Neutrophil (primary cell): ENCODE measurements at regions not wholly inside any gene's neighbourhood (a gene's known extent, or its start where the extent isn't known, plus 50 kb on each side); places are given as distances from the start of the nearest gene placed in this dataset.
"Not testable (repeated sequence)": the region's sequence is repeated elsewhere in the genome, so short reads cannot be mapped to it uniquely, and the experiment has no call there.

Experiments used
- H3K27ac ChIP-seq: fragments of 200-600 bp; sonication (generic); 2 replicates; pipeline ENCODE4 v1.5.1; 2016; ENCODE audit warnings: mild to moderate bottlenecking, moderate library complexity
- H3K27me3 ChIP-seq: fragments of 200-600 bp; sonication (generic); 2 replicates; pipeline ENCODE4 v1.6.0; 2016; ENCODE audit warnings: mild to moderate bottlenecking
- H3K36me3 ChIP-seq: fragments of 200-600 bp; sonication (generic); 2 replicates; pipeline ENCODE4 v1.5.1; 2017
- H3K4me1 ChIP-seq, 2 experiments: fragments of 200-600 bp in 1 of 2; sonication (generic) in 1 of 2; 1 replicate in 1 of 2; 2 replicates in 1 of 2; pipeline versions ENCODE4 v1.5.1 to v1.6.1; 2013 to 2016; ENCODE audit warnings: low read depth in 1 of 2, low read length in 1 of 2, mild to moderate bottlenecking in 1 of 2, moderate library complexity in 1 of 2; ENCODE audit not compliant: control insufficient read depth in 1 of 2, insufficient read depth in 1 of 2
- H3K4me3 ChIP-seq, 2 experiments: fragments of 200-600 bp in 1 of 2; sonication (generic) in 1 of 2; 1 replicate in 1 of 2; 2 replicates in 1 of 2; pipeline ENCODE4 v1.5.1; 2013 to 2016; ENCODE audit warnings: low read depth in 1 of 2, low read length in 1 of 2, mild to moderate bottlenecking in 1 of 2, moderate library complexity in 1 of 2
- H3K9me3 ChIP-seq: fragments of 200-600 bp; sonication (generic); 2 replicates; pipeline ENCODE4 v1.5.1; 2016
- CTCF ChIP-seq: fragments of 200-600 bp; sonication (generic); IDR thresholded peaks from 2 replicates; pipeline ENCODE4 v1.5.1; 2016; ENCODE audit warnings: antibody characterized with exemption

DNA sequence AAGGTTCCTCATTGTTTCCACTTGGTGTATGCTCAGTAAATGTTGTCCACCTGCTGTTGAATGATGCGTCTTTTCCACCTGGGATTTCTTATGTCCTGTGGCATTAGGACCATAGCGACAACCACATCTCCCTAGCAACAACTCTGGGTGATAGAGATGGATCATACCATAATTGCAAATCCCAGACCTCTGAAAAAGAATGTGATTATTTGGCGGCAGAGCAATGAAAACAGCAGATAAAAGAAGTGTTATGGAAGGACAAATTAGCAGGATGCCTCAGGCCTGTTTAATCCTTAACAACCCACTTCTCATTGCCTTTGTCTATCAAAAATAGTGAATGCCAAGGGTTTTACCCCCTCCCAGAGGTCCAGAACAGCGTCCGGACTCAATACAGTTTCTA, 278.9 kb downstream of the TSN start:
- no peak overlapping the region for H3K4me3 ChIP-seq
- no peaks in the 10 kb centered on the region for H3K36me3 ChIP-seq
- peaks cover 4% of the 10 kb centered on the region for H3K27me3 ChIP-seq
- H3K4me1 ChIP-seq: no peaks in the 10 kb centered on the region
- no peaks in the 10 kb centered on the region for H3K9me3 ChIP-seq
- TF ChIP-seq CTCF: no peak
- H3K27ac ChIP-seq: no peak overlapping the region

- Histone ChIP-seq H3K36me3 (no peaks in the 10 kb centered on the region), H3K27ac (no peak overlapping the region), H3K27me3 (peaks cover 4% of the 10 kb centered on the region), H3K4me3 (no peak overlapping the region), H3K4me1 (no peaks in the 10 kb centered on the region), H3K9me3 (no peaks in the 10 kb centered on the region)
- no peak for TF ChIP-seq CTCF
Observed at GRCh38 chr2:122034777-122035176, 279.3 kb downstream of the TSN start.

GRCh38 chr2:122038816-122039215, 283.4 kb downstream of the TSN start:
- H3K4me3 ChIP-seq, H3K27me3 ChIP-seq, H3K4me1 ChIP-seq, H3K27ac ChIP-seq, H3K9me3 ChIP-seq, H3K36me3 ChIP-seq: not testable (repeated sequence)

- H3K36me3 ChIP-seq: no peaks in the 10 kb centered on the region
- no peak overlapping the region for H3K4me3 ChIP-seq
- no peak for TF ChIP-seq CTCF
- no peaks in the 10 kb centered on the region for H3K4me1 ChIP-seq
- no peak overlapping the region for H3K27ac ChIP-seq
- no peaks in the 10 kb centered on the region for H3K27me3 ChIP-seq
- H3K9me3 ChIP-seq: no peaks in the 10 kb centered on the region
Observed at GRCh38 chr2:122041455-122041854, 286.0 kb downstream of the TSN start.

- not testable (repeated sequence) for H3K36me3 ChIP-seq, H3K4me3 ChIP-seq, H3K27ac ChIP-seq, H3K4me1 ChIP-seq, H3K27me3 ChIP-seq, H3K9me3 ChIP-seq
Observed at GRCh38 chr2:122051659-122052058, 296.2 kb downstream of the TSN start.

DNA sequence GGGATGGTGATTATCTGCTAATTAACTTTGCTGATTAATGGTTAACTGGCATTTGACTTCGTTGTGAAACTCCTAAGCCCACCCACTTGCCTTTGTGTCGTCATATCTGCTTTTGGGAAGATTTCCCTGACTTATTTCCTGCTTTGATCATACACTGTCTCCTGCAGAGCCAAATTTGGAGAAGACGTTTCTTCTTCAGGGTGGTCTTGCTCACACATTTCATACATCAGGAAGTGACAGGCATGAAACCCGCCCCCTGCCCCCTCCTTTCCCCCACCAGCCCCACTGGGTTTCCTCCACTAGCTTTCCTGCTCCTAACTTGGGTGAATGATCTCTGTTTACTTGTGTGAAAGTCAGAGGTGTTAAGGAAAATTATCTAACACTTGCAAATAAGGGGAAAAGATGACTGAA, 300.1 kb downstream of the TSN start:
- Histone ChIP-seq H3K27ac (no peak overlapping the region), H3K4me3 (no peak overlapping the region), H3K27me3 (no peaks in the 10 kb centered on the region), H3K4me1 (no peaks in the 10 kb centered on the region), H3K9me3 (no peaks in the 10 kb centered on the region), H3K36me3 (no peaks in the 10 kb centered on the region)
- no peak for TF ChIP-seq CTCF

GRCh38 chr2:122056853-122057252, 301.4 kb downstream of the TSN start:
- Histone ChIP-seq H3K27me3 (no peaks in the 10 kb centered on the region), H3K4me3 (no peak overlapping the region), H3K4me1 (no peaks in the 10 kb centered on the region), H3K27ac (no peak overlapping the region), H3K9me3 (no peaks in the 10 kb centered on the region), H3K36me3 (no peaks in the 10 kb centered on the region)
- TF ChIP-seq CTCF: no peak
